ENCODE measurements at regions not wholly inside any gene's neighbourhood (a gene's known extent, or its start where the extent isn't known, plus 50 kb on each side); places are given as distances from the start of the nearest gene placed in this dataset.

DNA sequence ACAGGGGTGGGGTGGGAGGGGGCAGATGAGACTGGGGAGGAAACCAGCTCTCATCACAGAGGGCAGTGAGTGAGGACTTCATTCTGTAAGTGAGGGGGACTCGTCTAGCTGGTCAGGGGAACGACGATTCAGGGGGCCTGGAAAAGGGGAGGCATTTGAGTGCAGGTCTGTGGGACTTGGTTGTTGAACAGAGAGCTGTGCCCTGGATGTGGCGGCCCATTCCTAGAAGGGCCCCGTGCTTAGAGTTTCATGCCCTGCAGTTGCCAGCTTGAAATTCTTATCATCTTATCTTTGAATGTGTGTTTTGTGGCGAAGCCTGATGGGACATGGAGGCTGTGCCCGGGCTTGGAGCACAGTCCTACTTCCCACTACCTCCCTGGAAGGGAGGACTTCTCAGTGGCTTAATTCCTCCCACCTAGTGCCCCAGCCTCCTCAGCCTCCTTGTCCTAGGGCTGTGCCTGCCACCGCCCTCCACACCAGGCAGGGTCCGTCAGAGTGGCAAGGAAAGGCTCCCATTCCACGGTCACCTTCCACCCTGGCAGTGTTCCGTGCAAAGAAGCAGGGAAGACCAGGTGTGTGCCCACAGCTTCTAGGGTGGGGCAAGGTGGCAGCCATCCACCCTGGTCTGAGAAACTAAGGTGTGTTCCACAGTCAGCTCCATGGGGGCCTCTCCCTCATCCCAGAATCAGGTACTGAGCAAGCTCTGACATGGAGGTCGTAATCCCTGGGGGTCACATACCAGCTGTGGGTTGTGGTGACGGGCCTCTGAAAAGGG is 59.7 kb upstream of the LMO1 start:
- Mint-ChIP-seq H3K36me3 (ENCODE audit: low read depth) (no peaks in the 10 kb centered on the region), H3K27me3 (ENCODE audit: low read depth) (no peaks in the 10 kb centered on the region), H3K4me1 (no peaks in the 10 kb centered on the region), H3K27ac (ENCODE audit: unreplicated experiment) (no peak overlapping the region), H3K9me3 (no peaks in the 10 kb centered on the region), H3K4me3 (no peak overlapping the region)
- DNase-seq (ENCODE audit: low read depth, low spot score) = no peak
- TF ChIP-seq, protein P1, sequence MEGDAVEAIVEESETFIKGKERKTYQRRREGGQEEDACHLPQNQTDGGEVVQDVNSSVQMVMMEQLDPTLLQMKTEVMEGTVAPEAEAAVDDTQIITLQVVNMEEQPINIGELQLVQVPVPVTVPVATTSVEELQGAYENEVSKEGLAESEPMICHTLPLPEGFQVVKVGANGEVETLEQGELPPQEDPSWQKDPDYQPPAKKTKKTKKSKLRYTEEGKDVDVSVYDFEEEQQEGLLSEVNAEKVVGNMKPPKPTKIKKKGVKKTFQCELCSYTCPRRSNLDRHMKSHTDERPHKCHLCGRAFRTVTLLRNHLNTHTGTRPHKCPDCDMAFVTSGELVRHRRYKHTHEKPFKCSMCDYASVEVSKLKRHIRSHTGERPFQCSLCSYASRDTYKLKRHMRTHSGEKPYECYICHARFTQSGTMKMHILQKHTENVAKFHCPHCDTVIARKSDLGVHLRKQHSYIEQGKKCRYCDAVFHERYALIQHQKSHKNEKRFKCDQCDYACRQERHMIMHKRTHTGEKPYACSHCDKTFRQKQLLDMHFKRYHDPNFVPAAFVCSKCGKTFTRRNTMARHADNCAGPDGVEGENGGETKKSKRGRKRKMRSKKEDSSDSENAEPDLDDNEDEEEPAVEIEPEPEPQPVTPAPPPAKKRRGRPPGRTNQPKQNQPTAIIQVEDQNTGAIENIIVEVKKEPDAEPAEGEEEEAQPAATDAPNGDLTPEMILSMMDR (conservative IDR thresholded peaks at IDR 0.05) = no peak

DNA sequence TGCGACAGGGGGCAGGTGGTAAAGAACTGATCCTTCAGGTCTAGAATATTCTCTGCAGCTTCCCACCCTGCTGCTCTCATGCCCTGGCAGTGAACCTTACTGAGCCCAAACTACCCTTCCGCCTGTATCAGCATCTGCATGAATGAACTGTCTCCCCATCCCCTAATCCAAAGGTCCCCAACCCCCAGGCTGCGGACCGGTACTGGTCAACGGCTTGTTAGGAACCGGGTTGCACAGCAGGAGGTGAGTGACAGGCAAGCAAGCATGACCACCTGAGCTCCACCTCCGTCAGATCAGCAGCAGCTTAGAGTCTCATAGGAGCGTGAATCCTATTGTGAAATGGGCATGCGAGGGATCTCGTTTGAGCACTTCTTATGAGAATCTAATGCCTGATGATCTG is 58.2 kb upstream of the LMO1 start:
- no peaks in the 10 kb centered on the region for H3K4me1 Mint-ChIP-seq
- DNase-seq (ENCODE audit: low read depth, low spot score) = no peak
- H3K27ac Mint-ChIP-seq (ENCODE audit: unreplicated experiment) = no peak overlapping the region
- no peaks in the 10 kb centered on the region for H3K9me3 Mint-ChIP-seq
- no peak overlapping the region for H3K4me3 Mint-ChIP-seq
- no peaks in the 10 kb centered on the region for H3K27me3 Mint-ChIP-seq (ENCODE audit: low read depth)
- no peaks in the 10 kb centered on the region for H3K36me3 Mint-ChIP-seq (ENCODE audit: low read depth)
- TF ChIP-seq, protein P1 (conservative IDR thresholded peaks at IDR 0.05) = no peak

DNA sequence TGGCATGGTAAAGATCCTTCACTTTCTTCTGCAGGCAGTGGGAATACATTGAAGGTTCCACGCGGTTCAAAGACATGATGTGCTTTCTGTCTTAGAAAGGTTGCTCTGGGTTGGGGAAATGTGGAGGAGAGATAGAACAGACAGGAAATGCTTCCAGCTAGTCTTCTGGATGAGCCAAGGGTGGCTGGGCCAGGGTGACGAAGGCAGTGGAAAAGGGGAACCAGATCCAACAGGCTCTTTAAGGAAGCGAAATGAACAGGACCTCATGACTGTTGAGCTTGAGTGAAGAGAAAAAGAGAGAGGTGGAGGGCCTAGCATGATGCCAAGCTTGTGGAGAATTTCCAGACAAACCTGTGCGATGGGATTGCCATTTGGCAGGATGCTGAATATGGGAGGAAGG is 56.4 kb upstream of the LMO1 start:
- Mint-ChIP-seq H3K27ac (ENCODE audit: unreplicated experiment) (peak overlapping the region; percentile 61), H3K4me3 (no peak overlapping the region), H3K4me1 (no peaks in the 10 kb centered on the region), H3K9me3 (no peaks in the 10 kb centered on the region), H3K27me3 (ENCODE audit: low read depth) (peaks cover 5% of the 10 kb centered on the region), H3K36me3 (ENCODE audit: low read depth) (no peaks in the 10 kb centered on the region)
- no peak for DNase-seq (ENCODE audit: low read depth, low spot score)
- TF ChIP-seq, protein P1 (conservative IDR thresholded peaks at IDR 0.05) = no peak

DNA sequence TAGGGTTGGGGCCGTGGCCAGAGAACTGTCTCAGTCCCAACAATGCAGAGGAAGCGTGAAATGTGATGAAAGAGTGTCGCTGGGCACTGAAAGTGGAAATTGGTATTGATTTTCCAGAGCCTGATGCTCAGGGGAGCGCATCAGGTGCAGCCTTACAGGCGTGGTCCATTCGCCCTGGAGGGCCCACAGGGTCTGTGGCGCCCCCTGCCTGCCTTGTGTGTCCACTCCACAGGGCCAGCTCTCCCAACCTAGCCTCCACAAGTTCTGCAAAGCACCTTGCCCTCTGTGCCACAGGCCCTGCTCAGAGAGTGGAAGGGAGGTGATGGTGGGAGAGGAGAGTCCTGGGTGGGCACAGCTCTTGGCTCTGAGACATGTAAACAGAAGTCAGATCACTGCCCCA is 54.9 kb upstream of the LMO1 start:
- TF ChIP-seq, protein P1 (conservative IDR thresholded peaks at IDR 0.05) = peak; percentile 43
- H3K36me3 Mint-ChIP-seq (ENCODE audit: low read depth) = no peaks in the 10 kb centered on the region
- H3K27me3 Mint-ChIP-seq (ENCODE audit: low read depth) = peaks cover 8% of the 10 kb centered on the region
- H3K9me3 Mint-ChIP-seq = no peaks in the 10 kb centered on the region
- H3K4me1 Mint-ChIP-seq = no peaks in the 10 kb centered on the region
- no peak overlapping the region for H3K27ac Mint-ChIP-seq (ENCODE audit: unreplicated experiment)
- no peak for DNase-seq (ENCODE audit: low read depth, low spot score)
- no peak overlapping the region for H3K4me3 Mint-ChIP-seq

DNA sequence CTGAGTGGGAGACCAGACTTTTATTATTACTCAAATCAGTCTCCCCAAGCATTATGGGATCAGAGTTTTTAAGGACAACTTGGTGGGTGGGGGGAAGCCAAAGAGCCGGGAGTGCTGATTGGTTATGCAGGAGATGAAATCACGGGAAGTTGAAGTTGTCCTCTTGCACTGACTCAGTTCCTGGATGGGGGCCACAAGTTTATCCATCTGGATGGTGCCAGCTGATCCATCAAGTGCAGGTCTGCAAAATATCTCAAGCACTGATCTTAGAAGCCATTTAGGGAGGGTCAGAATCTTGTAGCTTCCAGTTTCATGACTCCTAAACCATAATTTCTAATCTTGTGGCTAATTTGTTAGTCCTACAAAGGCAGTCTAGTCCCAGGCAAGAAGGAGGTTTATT is 53.5 kb upstream of the LMO1 start:
- Mint-ChIP-seq H3K27ac (ENCODE audit: unreplicated experiment) (no peak overlapping the region), H3K27me3 (ENCODE audit: low read depth) (peaks cover 13% of the 10 kb centered on the region), H3K9me3 (no peaks in the 10 kb centered on the region), H3K4me1 (peaks cover 7% of the 10 kb centered on the region), H3K4me3 (no peak overlapping the region), H3K36me3 (ENCODE audit: low read depth) (no peaks in the 10 kb centered on the region)
- no peak for DNase-seq (ENCODE audit: low read depth, low spot score)
- TF ChIP-seq, protein P1 (conservative IDR thresholded peaks at IDR 0.05) = no peak
